ENCODE measurements at regions not wholly inside any gene's neighbourhood (a gene's known extent, or its start where the extent isn't known, plus 50 kb on each side); places are given as distances from the start of the nearest gene placed in this dataset.

GRCh38 chr5:159497221-159497620 is 166.9 kb upstream of the IL12B start:
- TF ChIP-seq CTCF (IDR thresholded peaks at IDR 0.05) = no peak
- TF ChIP-seq POLR2A (IDR thresholded peaks at IDR 0.05) = no peak

Data from uterus (tissue), 2 donors.